ENCODE measurements at regions not wholly inside any gene's neighbourhood (a gene's known extent, or its start where the extent isn't known, plus 50 kb on each side); places are given as distances from the start of the nearest gene placed in this dataset.

DNA sequence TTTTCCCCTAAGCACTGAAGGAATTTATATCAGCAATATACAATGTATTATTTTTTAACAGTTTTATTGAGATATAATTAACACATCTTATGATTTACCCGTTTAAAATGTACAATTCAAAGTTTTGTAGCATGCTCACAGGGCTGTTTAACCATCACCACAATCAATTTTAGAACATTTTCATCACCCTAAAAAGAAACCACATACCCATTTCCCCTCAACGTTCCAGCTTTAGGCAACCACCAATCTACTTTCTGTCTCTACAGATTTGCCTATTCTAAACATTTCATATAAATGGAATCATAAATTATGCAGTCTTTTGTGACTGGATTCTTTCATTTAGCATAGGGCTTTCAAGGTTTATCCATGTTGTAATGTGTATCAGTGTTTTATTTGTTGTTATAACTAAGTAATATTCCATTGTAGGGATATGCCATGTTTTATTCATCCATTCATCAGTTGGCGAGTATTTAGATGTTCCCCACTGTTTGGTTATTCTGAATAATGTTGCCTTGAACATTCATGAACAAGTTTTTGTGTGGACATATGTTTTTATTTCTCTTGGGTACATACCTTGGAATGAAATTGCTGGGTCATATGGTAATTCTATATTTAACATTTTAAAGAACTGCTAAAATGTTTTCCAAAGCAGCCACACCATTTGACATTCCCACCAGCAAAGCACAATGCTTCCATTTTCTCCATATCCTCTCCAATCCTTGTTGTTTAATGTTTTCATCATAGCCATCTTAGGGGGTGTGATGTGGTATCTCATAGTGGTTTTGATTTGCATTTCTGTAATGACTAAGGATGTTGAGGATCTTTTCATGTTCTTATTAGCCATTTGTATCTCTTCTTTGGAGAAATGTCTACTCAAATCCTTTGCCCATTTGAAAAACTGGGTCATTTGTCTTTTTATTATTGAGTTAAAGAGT, 188.5 kb downstream of the TM2D1 start:
- intact Hi-C loops (cut with DNase I): no loop called here
- DNase-seq (ENCODE audit: low spot score): no peak

DNA sequence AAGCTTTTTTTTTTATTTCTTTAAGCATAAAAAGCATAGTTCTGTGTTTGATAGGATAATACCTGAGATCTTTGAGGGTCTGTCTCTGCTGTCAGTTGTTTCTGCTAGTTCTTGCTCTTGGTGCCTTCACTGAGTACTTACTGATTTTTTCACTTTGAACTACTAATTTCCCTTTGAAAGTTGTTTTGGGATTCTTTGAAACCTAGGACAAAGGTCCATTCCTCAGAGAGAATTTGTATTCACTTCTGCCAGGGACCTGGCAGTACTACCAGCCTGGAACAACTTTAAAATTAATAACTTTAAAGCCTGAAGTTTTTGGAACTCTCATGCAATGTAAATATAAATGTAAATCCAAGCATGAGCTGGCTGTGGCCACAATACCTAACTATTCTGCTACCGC, 190.1 kb downstream of the TM2D1 start:
- DNase-seq (ENCODE audit: low spot score): no peak
- intact Hi-C loops (cut with DNase I): no loop called here

DNA sequence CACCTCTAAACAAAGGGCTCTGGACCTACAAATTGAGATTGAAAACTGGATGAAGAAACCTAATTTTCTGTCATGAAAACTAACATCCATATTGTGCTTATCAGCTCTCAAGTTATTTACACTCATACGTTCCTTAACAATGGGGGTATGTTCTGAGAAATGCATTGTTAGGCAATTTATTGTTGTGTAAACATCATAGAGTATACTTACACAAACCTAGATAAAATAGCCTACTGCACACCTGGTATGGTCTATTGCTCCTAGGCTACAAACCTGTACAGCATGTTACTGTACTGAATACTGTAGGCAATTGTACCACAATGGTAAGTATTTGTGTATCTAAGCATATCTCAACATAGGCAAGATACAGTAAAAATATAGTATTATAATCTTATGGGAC, 191.4 kb downstream of the TM2D1 start:
- intact Hi-C loops (cut with DNase I): no loop called here
- no peak for DNase-seq (ENCODE audit: low spot score)

DNA sequence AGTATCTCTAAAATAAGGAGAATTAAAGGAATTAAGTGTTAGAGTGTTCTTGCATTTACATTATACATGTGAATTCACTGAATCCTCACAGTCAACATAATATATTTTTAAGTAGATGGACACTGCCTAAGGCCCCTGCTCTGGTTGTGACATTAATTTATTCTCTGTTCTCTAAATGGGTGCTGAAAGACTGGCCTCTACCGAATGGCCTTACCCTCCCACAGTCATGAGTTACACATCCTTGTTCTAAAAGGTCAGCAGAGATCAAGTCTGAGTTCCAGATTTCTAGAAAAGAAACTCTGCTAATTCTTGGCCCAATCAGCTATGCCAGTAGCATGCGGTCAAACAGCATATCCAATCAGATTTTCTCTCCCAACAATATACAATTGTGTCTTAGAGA, 193.2 kb downstream of the TM2D1 start:
- DNase-seq (ENCODE audit: low spot score): no peak

DNA sequence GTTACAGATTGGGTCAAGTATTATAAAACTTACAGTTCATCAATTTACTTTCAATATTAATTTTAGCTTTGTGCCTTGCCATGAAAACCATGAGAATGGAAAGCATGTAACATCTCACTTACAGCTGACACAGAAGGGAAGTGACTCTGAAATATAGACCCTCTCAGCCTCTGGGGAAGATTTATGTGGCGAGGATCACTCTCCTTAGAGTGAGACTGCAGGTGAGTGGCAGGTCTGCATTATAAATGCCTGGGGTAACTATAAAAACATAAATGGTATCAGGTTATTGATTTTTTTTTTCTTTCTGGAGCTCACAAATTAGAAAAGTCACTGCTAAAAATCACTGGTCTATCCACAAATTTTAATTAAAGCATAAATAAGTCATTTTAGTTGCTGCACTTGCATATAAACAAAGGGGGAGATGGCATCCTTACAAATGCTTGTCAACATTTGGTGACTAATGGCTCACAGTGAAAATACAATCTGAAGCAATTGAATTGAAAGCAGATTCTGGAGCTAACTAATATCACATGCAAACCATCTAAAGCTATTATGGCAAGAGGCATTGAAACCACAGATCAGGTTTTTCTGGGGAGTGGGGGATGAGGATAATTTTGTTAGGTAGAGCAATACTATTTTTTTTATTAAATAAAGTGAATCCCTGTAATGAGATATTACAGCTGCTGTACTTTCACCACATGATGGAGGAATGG, 200.9 kb downstream of the TM2D1 start:
- intact Hi-C loops (cut with DNase I): no loop called here
- no peak for DNase-seq (ENCODE audit: low spot score)

More for the DNA sequence above, 193.2 kb downstream of the TM2D1 start:
- intact Hi-C loops (cut with DNase I): no loop called here

DNA sequence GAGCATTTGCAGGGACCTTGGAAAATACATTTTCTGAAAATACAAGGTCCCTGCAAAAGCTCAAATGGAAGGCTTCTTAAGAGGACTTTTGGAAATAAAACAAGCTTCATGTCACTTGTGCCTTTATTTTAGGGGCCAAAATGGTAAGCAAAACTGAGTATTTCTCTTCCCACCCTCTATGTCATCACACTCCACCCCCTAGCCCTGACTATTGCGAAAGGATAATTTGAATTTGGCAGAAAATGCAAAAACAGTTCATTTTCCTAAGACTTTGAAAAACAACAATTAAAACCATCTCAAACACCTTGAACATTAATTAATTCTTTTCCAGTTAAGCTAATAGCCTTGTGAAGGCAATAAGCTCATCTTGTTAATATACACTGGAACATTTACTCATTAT, 201.7 kb downstream of the TM2D1 start:
- intact Hi-C loops (cut with DNase I): no loop called here
- DNase-seq (ENCODE audit: low spot score): no peak

DNA sequence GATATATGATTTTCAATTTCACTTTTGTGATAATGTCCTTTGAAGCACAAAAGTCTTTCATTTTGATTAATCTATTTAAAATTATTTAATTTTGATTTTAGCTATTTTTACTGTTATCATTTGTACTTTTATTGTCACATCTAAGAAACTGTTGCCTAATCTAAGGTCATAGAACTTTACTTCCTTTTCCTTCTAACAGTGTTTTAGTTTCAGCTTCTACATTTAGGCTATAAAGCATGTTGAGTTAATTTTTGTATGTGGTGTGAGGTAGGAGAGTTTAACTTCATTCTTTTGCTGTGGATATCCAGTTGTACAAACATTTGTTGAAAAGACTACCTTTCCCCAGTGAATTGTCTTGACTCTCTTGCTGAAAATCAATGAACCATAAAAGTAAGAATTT, 204.5 kb downstream of the TM2D1 start:
- DNase-seq (ENCODE audit: low spot score): no peak
- intact Hi-C loops (cut with DNase I): no loop called here

DNA sequence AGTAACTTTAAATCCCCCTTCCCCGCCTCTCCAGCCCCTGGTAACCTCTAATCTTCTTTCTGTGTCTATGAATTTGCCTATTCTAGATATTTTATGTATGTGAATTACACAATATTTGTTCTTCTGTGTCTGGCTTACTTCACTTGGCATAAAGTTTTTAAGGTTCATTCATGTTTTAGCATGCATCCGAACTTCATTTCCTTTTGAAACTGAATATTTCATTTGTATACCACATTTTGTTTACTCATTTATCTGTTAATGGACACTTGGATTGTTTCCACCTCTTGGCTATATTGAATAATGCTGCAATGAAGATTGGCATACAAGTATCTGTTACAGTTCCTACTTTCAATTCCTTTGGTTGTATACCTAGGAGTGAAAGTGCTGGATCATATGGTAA, 205.3 kb downstream of the TM2D1 start:
- DNase-seq (ENCODE audit: low spot score): no peak
- intact Hi-C loops (cut with DNase I): no loop called here

DNA sequence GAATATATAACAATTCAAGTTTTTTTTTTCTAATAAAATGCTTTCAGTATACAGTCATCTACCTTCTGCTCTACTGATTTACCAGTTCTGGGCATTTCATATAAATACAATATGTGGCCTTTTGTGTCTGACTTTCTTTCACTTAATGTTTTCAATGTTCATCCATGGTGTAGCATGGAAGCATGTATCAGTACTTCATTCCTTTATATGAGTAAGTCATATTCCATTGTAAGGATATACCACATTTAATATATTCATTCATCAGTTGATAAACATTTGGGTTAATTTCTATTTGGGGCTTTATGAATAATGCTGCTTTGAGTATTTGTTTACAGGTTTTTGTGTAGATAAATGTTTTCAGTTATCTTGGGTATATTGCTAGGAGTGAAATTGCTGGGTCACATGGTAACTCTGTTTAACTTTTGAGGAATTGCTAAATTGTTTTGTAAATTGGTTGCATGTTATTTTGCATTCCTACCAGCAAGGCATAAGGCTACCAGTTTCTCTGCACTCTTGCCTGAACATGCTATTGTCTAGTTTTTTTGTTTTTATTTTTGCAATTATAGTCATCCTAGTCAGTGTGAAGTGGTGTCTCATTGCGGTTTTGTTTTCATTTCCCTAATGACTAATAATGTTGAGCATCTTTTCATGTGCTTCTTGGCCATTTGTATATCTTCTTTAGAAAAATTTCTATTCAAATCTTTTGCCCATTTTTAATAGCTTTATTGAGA, 206.1 kb downstream of the TM2D1 start:
- intact Hi-C loops (cut with DNase I): no loop called here
- DNase-seq (ENCODE audit: low spot score): no peak

DNA sequence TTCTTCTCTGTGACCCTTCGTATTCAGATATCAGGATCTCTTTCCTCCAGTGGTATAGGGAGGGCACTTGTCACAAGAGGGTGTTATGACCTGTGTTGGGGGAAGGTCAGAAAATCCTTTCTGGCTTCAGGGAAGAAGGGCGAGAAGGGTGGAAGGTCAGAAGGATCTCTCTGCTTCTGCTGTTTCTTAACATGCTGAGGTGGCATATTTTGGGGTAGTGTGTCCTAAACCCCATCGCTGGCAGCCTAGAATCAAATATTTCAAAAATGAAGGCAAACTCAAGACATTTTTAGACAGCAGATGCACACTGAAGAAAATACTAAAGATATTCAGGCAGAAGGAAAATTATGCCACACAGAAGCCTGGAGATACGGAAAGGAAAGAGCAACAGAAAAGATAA, 207.6 kb downstream of the TM2D1 start:
- no peak for DNase-seq (ENCODE audit: low spot score)
- intact Hi-C loops (cut with DNase I): no loop called here

DNA sequence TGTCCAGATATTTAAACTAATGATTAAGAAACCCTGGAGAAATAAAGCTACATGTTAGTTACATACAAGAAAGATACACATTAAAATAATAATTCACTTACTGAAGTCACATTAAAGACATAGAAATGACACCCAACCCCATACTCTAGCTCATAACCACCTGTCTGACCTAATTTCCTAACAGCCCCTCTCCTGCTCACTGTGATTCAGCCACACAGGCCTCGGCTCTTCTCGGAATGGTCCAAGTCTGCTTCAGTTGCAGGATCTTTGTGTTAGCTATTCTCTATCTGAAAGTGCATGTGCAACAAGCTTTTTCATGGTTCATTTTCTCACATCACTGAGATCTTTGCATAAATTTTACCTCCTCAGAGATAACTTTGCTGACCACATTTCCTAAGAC, 209.8 kb downstream of the TM2D1 start:
- no peak for DNase-seq (ENCODE audit: low spot score)
- intact Hi-C loops (cut with DNase I): no loop called here
